ENCODE measurements at regions not wholly inside any gene's neighbourhood (a gene's known extent, or its start where the extent isn't known, plus 50 kb on each side); places are given as distances from the start of the nearest gene placed in this dataset.

DNA sequence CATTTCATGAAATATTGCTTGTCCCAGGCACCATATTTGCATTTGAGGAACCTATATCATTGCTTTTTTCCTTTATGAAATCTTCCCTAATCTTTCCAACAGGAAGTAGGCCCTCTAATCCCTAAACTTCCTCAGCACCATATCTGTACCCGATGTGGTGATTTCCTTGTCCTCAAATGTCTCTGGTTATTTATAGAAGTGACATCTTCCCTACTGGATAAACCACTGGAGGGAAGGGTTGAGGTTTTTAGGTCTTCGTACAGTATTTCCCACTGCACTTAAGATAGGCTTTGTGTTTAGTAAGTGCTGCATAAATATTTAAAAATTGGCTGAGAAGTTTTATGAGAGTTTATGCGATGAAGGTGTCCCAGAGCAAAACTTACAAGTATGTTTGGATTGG, 54.9 kb upstream of the TMEM170B start:
- Histone ChIP-seq H3K4me1 (no peaks in the 10 kb centered on the region), H3K9me3 (no peaks in the 10 kb centered on the region), H3K4me3 (no peak overlapping the region), H3K36me3 (no peaks in the 10 kb centered on the region), H3K27ac (no peak overlapping the region), H3K27me3 (no peaks in the 10 kb centered on the region)
- TF ChIP-seq, protein P1, sequence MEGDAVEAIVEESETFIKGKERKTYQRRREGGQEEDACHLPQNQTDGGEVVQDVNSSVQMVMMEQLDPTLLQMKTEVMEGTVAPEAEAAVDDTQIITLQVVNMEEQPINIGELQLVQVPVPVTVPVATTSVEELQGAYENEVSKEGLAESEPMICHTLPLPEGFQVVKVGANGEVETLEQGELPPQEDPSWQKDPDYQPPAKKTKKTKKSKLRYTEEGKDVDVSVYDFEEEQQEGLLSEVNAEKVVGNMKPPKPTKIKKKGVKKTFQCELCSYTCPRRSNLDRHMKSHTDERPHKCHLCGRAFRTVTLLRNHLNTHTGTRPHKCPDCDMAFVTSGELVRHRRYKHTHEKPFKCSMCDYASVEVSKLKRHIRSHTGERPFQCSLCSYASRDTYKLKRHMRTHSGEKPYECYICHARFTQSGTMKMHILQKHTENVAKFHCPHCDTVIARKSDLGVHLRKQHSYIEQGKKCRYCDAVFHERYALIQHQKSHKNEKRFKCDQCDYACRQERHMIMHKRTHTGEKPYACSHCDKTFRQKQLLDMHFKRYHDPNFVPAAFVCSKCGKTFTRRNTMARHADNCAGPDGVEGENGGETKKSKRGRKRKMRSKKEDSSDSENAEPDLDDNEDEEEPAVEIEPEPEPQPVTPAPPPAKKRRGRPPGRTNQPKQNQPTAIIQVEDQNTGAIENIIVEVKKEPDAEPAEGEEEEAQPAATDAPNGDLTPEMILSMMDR (IDR thresholded peaks at IDR 0.05) = no peak
- TF ChIP-seq EP300 (IDR thresholded peaks at IDR 0.05) (no peak), POLR2AphosphoS5 (IDR thresholded peaks at IDR 0.05) (no peak), POLR2A (IDR thresholded peaks at IDR 0.05) (no peak)
- DNase-seq (ENCODE audit: low spot score in 2 of 2) = no peak
- WGBS = 75% methylated on average over 3 of the region's 3 CpGs

DNA sequence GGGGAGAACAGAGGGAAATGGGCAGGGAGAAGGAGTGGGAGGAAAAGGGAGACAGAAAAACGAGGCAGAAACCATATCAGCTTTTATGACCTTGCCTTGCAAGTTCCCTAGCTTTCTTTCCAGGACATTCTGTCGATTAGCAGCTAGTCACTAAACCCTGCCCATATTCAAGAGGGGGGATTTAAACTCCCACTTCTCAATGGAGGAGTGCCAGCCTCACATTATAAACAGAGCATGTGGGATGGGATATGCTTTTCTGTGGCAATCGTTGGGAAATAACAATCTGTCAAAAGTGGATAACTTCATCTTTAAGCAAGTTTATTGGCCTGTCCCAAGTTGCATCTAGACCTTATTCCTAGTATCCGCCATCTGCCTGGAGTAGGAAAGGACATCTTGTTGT, 57.0 kb upstream of the TMEM170B start:
- Histone ChIP-seq H3K9me3 (no peaks in the 10 kb centered on the region), H3K4me1 (no peaks in the 10 kb centered on the region), H3K27me3 (no peaks in the 10 kb centered on the region), H3K36me3 (no peaks in the 10 kb centered on the region), H3K27ac (no peak overlapping the region), H3K4me3 (no peak overlapping the region)
- TF ChIP-seq POLR2A (IDR thresholded peaks at IDR 0.05) (no peak), EP300 (IDR thresholded peaks at IDR 0.05) (no peak), POLR2AphosphoS5 (IDR thresholded peaks at IDR 0.05) (no peak)
- TF ChIP-seq, protein P1 (IDR thresholded peaks at IDR 0.05) = no peak
- WGBS = 44% methylated on average over 4 of the region's 4 CpGs
- DNase-seq (ENCODE audit: low spot score in 2 of 2) = no peak

DNA sequence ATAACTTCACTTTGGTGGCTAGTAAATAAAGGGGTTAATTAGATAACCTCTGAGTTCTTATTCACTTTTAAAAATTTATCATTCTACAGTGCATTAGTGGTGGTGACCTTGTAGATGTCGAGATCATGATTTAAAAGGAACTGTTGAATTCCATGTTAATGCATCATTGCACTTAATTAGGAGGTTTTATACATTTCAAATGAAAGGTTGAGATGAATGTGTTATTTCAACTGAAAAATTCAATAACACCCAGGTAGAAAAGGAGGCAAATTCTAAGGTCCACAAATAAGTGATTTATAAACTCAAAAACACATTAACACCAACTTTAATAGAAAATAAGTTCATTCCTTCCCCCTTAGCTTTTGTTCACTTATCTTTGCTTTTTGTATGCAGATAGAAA, 58.3 kb upstream of the TMEM170B start:
- no peak for DNase-seq (ENCODE audit: low spot score in 2 of 2)
- Histone ChIP-seq H3K27me3 (no peaks in the 10 kb centered on the region), H3K36me3 (no peaks in the 10 kb centered on the region), H3K9me3 (no peaks in the 10 kb centered on the region), H3K27ac (no peak overlapping the region), H3K4me3 (no peak overlapping the region), H3K4me1 (no peaks in the 10 kb centered on the region)
- TF ChIP-seq, protein P1 (IDR thresholded peaks at IDR 0.05) = no peak
- TF ChIP-seq POLR2AphosphoS5 (IDR thresholded peaks at IDR 0.05) (no peak), EP300 (IDR thresholded peaks at IDR 0.05) (no peak), POLR2A (IDR thresholded peaks at IDR 0.05) (no peak)
- 74% methylated on average over 1 of the region's 1 CpG for WGBS

DNA sequence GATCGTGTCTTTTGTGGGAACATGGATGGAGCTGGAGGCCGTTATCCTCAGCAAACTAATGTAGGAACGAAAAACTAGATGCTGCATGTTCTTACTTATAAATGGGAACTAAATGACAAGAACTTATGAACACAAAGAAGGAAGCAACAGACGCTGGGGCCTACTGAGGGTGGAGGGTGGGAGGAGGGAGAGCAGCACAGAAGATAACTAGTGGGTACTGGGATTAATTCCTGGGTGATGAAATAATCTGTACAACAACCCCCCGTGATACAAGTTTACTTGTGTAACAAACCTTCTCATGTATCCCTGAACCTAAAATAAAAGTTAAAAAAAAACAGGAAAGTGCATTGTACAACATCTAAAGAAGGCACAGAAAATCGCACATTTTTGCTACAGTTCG, 59.0 kb upstream of the TMEM170B start:
- DNase-seq (ENCODE audit: low spot score in 2 of 2) = no peak
- 79% methylated on average over 7 of the region's 7 CpGs for WGBS
- TF ChIP-seq EP300 (IDR thresholded peaks at IDR 0.05) (no peak), POLR2A (IDR thresholded peaks at IDR 0.05) (no peak), POLR2AphosphoS5 (IDR thresholded peaks at IDR 0.05) (no peak)
- TF ChIP-seq, protein P1 (IDR thresholded peaks at IDR 0.05) = no peak
- Histone ChIP-seq H3K27ac (no peak overlapping the region), H3K27me3 (no peaks in the 10 kb centered on the region), H3K4me1 (no peaks in the 10 kb centered on the region), H3K9me3 (no peaks in the 10 kb centered on the region), H3K4me3 (no peak overlapping the region), H3K36me3 (no peaks in the 10 kb centered on the region)

DNA sequence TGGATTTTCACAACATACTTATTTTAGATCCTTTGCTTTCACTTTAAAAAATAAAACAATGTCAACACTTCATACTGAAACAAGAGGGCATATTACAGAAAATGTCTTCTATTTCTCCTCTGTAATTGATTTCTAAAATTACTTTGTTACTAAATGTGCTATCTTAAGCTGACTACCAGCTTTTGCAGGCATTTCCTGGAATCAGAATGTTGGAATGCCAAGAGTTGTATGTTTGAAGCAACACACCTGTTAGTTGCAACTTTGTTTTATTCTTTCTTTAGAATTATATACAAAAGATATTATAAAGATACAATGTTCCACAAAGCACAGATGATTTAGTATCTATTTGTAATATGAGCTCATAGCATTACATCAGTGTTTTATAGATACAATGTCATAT, 62.5 kb upstream of the TMEM170B start:
- Histone ChIP-seq H3K27ac (no peak overlapping the region), H3K27me3 (no peaks in the 10 kb centered on the region), H3K9me3 (no peaks in the 10 kb centered on the region), H3K4me1 (no peaks in the 10 kb centered on the region), H3K36me3 (no peaks in the 10 kb centered on the region), H3K4me3 (no peak overlapping the region)
- DNase-seq (ENCODE audit: low spot score in 2 of 2) = no peak
- TF ChIP-seq POLR2AphosphoS5 (IDR thresholded peaks at IDR 0.05) (no peak), POLR2A (IDR thresholded peaks at IDR 0.05) (no peak), EP300 (IDR thresholded peaks at IDR 0.05) (no peak)
- TF ChIP-seq, protein P1 (IDR thresholded peaks at IDR 0.05) = no peak
